ENCODE measurements at regions not wholly inside any gene's neighbourhood (a gene's known extent, or its start where the extent isn't known, plus 50 kb on each side); places are given as distances from the start of the nearest gene placed in this dataset.

- TF ChIP-seq EZH2 (IDR thresholded peaks at IDR 0.05; ENCODE audit: low read length, unreplicated experiment) (no peak), EZH2phosphoT487 (IDR thresholded peaks at IDR 0.05; ENCODE audit: borderline replicate concordance, low read length) (no peak)
- TF ChIP-seq, protein P1, sequence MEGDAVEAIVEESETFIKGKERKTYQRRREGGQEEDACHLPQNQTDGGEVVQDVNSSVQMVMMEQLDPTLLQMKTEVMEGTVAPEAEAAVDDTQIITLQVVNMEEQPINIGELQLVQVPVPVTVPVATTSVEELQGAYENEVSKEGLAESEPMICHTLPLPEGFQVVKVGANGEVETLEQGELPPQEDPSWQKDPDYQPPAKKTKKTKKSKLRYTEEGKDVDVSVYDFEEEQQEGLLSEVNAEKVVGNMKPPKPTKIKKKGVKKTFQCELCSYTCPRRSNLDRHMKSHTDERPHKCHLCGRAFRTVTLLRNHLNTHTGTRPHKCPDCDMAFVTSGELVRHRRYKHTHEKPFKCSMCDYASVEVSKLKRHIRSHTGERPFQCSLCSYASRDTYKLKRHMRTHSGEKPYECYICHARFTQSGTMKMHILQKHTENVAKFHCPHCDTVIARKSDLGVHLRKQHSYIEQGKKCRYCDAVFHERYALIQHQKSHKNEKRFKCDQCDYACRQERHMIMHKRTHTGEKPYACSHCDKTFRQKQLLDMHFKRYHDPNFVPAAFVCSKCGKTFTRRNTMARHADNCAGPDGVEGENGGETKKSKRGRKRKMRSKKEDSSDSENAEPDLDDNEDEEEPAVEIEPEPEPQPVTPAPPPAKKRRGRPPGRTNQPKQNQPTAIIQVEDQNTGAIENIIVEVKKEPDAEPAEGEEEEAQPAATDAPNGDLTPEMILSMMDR (conservative IDR thresholded peaks at IDR 0.05; ENCODE audit: low read depth, low read length), result no peak
- Histone ChIP-seq H3K9me2 (replicated peaks; ENCODE audit: low read length) (no peaks in the 10 kb centered on the region), H3K9me3 (ENCODE audit: low read length) (no peaks in the 10 kb centered on the region), H3K27me3 (ENCODE audit: low read length) (no peaks in the 10 kb centered on the region), H2AFZ (ENCODE audit: low read length) (no peak overlapping the region), H4K20me1 (ENCODE audit: low read length) (no peaks in the 10 kb centered on the region), H3K4me2 (ENCODE audit: low read length) (no peak overlapping the region), H3K36me3 (ENCODE audit: low read depth, low read length) (no peaks in the 10 kb centered on the region), H3K4me3 (ENCODE audit: low read length) (no peak overlapping the region), H3F3A (ENCODE audit: low read length, unreplicated experiment) (no peaks in the 10 kb centered on the region), H3K4me1 (ENCODE audit: insufficient read depth, low read length) (peaks cover 22% of the 10 kb centered on the region), H3K79me2 (ENCODE audit: low read length) (no peaks in the 10 kb centered on the region), H3K9ac (ENCODE audit: low read length) (no peak overlapping the region), H3K27ac (ENCODE audit: low read length) (no peak overlapping the region)
- DNase-seq, result no peak
- intact Hi-C loops (cut with micrococcal nuclease), result no loop called here
- ChIA-PET POLR2A (ENCODE audit: unreplicated experiment) (no interaction called here), CTCF (no interaction called here)
- no TSS peak for BruUV-seq (replicated peaks)
- ATAC-seq, result no peak
Observed at GRCh38 chr2:48251437-48252148, 62.9 kb upstream of the FOXN2 start.

- H3K4me3 ChIP-seq (ENCODE audit: low read length), result no peak overlapping the region
- ATAC-seq, result no peak
- H3K79me2 ChIP-seq (ENCODE audit: low read length), result no peaks in the 10 kb centered on the region
- no peaks in the 10 kb centered on the region for H3K27me3 ChIP-seq (ENCODE audit: low read length)
- H3K36me3 ChIP-seq (ENCODE audit: low read depth, low read length), result no peaks in the 10 kb centered on the region
- H3K9me3 ChIP-seq (ENCODE audit: low read length), result no peaks in the 10 kb centered on the region
- ChIA-PET POLR2A (ENCODE audit: unreplicated experiment) (no interaction called here), CTCF (no interaction called here)
- TF ChIP-seq EZH2phosphoT487 (IDR thresholded peaks at IDR 0.05; ENCODE audit: borderline replicate concordance, low read length), result no peak
- no peak for TF ChIP-seq EZH2 (IDR thresholded peaks at IDR 0.05; ENCODE audit: low read length, unreplicated experiment)
- TF ChIP-seq, protein P1 (conservative IDR thresholded peaks at IDR 0.05; ENCODE audit: low read depth, low read length), result no peak
- no peaks in the 10 kb centered on the region for H4K20me1 ChIP-seq (ENCODE audit: low read length)
- DNase-seq, result no peak
- no peak overlapping the region for H2AFZ ChIP-seq (ENCODE audit: low read length)
- no peak overlapping the region for H3K27ac ChIP-seq (ENCODE audit: low read length)
- H3K4me2 ChIP-seq (ENCODE audit: low read length), result no peak overlapping the region
- no peaks in the 10 kb centered on the region for H3F3A ChIP-seq (ENCODE audit: low read length, unreplicated experiment)
- intact Hi-C loops (cut with micrococcal nuclease), result no loop called here
- H3K9ac ChIP-seq (ENCODE audit: low read length), result no peak overlapping the region
- no TSS peak for BruUV-seq (replicated peaks)
- H3K4me1 ChIP-seq (ENCODE audit: insufficient read depth, low read length), result peaks cover 16% of the 10 kb centered on the region
- H3K9me2 ChIP-seq (replicated peaks; ENCODE audit: low read length), result no peaks in the 10 kb centered on the region
Observed at GRCh38 chr2:48253301-48253700, 61.2 kb upstream of the FOXN2 start.

GRCh38 chr2:48254839-48255238 is 59.6 kb upstream of the FOXN2 start:
- no TSS peak for BruUV-seq (replicated peaks)
- H3K79me2 ChIP-seq (ENCODE audit: low read length), result no peaks in the 10 kb centered on the region
- H3K4me3 ChIP-seq (ENCODE audit: low read length), result no peak overlapping the region
- ChIA-PET CTCF (no interaction called here), POLR2A (ENCODE audit: unreplicated experiment) (no interaction called here)
- DNase-seq (no peak), ATAC-seq (no peak)
- intact Hi-C loops (cut with micrococcal nuclease), result no loop called here
- H3K27ac ChIP-seq (ENCODE audit: low read length), result no peak overlapping the region
- no peaks in the 10 kb centered on the region for H3K9me3 ChIP-seq (ENCODE audit: low read length)
- H3K36me3 ChIP-seq (ENCODE audit: low read depth, low read length), result no peaks in the 10 kb centered on the region
- no peaks in the 10 kb centered on the region for H3F3A ChIP-seq (ENCODE audit: low read length, unreplicated experiment)
- H3K4me2 ChIP-seq (ENCODE audit: low read length), result no peak overlapping the region
- no peaks in the 10 kb centered on the region for H3K9me2 ChIP-seq (replicated peaks; ENCODE audit: low read length)
- H2AFZ ChIP-seq (ENCODE audit: low read length), result no peak overlapping the region
- H3K4me1 ChIP-seq (ENCODE audit: insufficient read depth, low read length), result peaks cover 2% of the 10 kb centered on the region
- H3K9ac ChIP-seq (ENCODE audit: low read length), result no peak overlapping the region
- H4K20me1 ChIP-seq (ENCODE audit: low read length), result no peaks in the 10 kb centered on the region
- H3K27me3 ChIP-seq (ENCODE audit: low read length), result no peaks in the 10 kb centered on the region
- TF ChIP-seq, protein P1 (conservative IDR thresholded peaks at IDR 0.05; ENCODE audit: low read depth, low read length), result no peak
- TF ChIP-seq EZH2phosphoT487 (IDR thresholded peaks at IDR 0.05; ENCODE audit: borderline replicate concordance, low read length), result no peak
- TF ChIP-seq EZH2 (IDR thresholded peaks at IDR 0.05; ENCODE audit: low read length, unreplicated experiment), result no peak

Measured in PC-3 (cell line).